Suprapubic skin (tissue), 4 donors: ENCODE measurements at regions not wholly inside any gene's neighbourhood (a gene's known extent, or its start where the extent isn't known, plus 50 kb on each side); places are given as distances from the start of the nearest gene placed in this dataset.
"Not testable (repeated sequence)": the region's sequence is repeated elsewhere in the genome, so short reads cannot be mapped to it uniquely, and the experiment has no call there.

ENCODE experiments used
- DNase-seq, 2 donors: peaks; one replicate each; pipeline ENCODE4 v3.0.0-alpha.2; 2019; ENCODE audit warnings: low spot score in 2 of 2
- H3K27ac ChIP-seq: fragments of 200-600 bp; sonication (generic); one replicate; pipeline ENCODE4 v1.5.1; 2019
- H3K27me3 ChIP-seq: fragments of 200-600 bp; sonication (generic); one replicate; pipeline ENCODE4 v1.5.1; 2019
- H3K36me3 ChIP-seq: fragments of 200-600 bp; sonication (generic); one replicate; pipeline ENCODE4 v1.5.1; 2019
- H3K4me1 ChIP-seq: fragments of 200-600 bp; sonication (generic); one replicate; pipeline ENCODE4 v1.5.1; 2019
- H3K4me3 ChIP-seq: fragments of 200-600 bp; sonication (generic); one replicate; pipeline ENCODE4 v1.5.1; 2019; ENCODE audit warnings: mild to moderate bottlenecking
- H3K9me3 ChIP-seq: fragments of 200-600 bp; sonication (generic); one replicate; pipeline ENCODE4 v1.5.1; 2019
- EP300 ChIP-seq: sonication (generic); formaldehyde crosslinking; IDR thresholded peaks from one replicate; pipeline ENCODE4 v1.6.1; 2017; ENCODE audit warnings: antibody characterized with exemption
- POLR2A ChIP-seq, 2 donors: fragments of 450-650 bp; IDR thresholded peaks; one replicate each; pipeline ENCODE4 v1.6.1; 2017; ENCODE audit warnings: antibody characterized with exemption in 2 of 2, mild to moderate bottlenecking in 2 of 2, moderate library complexity in 2 of 2
- POLR2AphosphoS5 ChIP-seq, 3 donors: sonication (generic); formaldehyde crosslinking; IDR thresholded peaks; one replicate each; pipeline ENCODE4 v1.6.1; 2017; ENCODE audit warnings: antibody characterized with exemption in 3 of 3
- WGBS: methylation state at CpG from one replicate; pipeline ENCODE4 v1.1.5; 2018; 5-methylcytosine and 5-hydroxymethylcytosine counted together
- TF ChIP-seq, protein P1 (sequence below), 2 donors: fragments of 200-600 bp in 1 of 2; fragments of 450-650 bp in 1 of 2; sonication (generic) in 1 of 2; IDR thresholded peaks; one replicate each; pipeline ENCODE4 v1.5.1; 2016 to 2019; ENCODE audit warnings: antibody characterized with exemption in 2 of 2, mild to moderate bottlenecking in 1 of 2, moderate library complexity in 1 of 2

- H3K9me3 ChIP-seq: no peaks in the 10 kb centered on the region
- H3K4me3 ChIP-seq: no peak overlapping the region
- no peaks in the 10 kb centered on the region for H3K27me3 ChIP-seq
- DNase-seq: no peak
- peaks cover 30% of the 10 kb centered on the region for H3K4me1 ChIP-seq
- H3K36me3 ChIP-seq: no peaks in the 10 kb centered on the region
- TF ChIP-seq POLR2AphosphoS5 (IDR thresholded peaks at IDR 0.05) (no peak), POLR2A (IDR thresholded peaks at IDR 0.05) (no peak), EP300 (no peak)
- TF ChIP-seq, protein P1, sequence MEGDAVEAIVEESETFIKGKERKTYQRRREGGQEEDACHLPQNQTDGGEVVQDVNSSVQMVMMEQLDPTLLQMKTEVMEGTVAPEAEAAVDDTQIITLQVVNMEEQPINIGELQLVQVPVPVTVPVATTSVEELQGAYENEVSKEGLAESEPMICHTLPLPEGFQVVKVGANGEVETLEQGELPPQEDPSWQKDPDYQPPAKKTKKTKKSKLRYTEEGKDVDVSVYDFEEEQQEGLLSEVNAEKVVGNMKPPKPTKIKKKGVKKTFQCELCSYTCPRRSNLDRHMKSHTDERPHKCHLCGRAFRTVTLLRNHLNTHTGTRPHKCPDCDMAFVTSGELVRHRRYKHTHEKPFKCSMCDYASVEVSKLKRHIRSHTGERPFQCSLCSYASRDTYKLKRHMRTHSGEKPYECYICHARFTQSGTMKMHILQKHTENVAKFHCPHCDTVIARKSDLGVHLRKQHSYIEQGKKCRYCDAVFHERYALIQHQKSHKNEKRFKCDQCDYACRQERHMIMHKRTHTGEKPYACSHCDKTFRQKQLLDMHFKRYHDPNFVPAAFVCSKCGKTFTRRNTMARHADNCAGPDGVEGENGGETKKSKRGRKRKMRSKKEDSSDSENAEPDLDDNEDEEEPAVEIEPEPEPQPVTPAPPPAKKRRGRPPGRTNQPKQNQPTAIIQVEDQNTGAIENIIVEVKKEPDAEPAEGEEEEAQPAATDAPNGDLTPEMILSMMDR (IDR thresholded peaks at IDR 0.05): no peak
- no peak overlapping the region for H3K27ac ChIP-seq
- WGBS: 20% methylated on average over 2 of the region's 2 CpGs
Observed at GRCh38 chr2:172256886-172257285, 154.2 kb upstream of the DLX2 start.

- no peak for DNase-seq
- H3K36me3 ChIP-seq: no peaks in the 10 kb centered on the region
- H3K27me3 ChIP-seq: no peaks in the 10 kb centered on the region
- WGBS: 78% methylated on average over 4 of the region's 4 CpGs
- no peaks in the 10 kb centered on the region for H3K9me3 ChIP-seq
- no peak overlapping the region for H3K4me3 ChIP-seq
- TF ChIP-seq POLR2A (IDR thresholded peaks at IDR 0.05) (no peak), POLR2AphosphoS5 (IDR thresholded peaks at IDR 0.05) (no peak)
- no peak overlapping the region for H3K27ac ChIP-seq
- H3K4me1 ChIP-seq: peaks cover 20% of the 10 kb centered on the region
Observed at GRCh38 chr2:172259827-172260226, 157.1 kb upstream of the DLX2 start.

DNA sequence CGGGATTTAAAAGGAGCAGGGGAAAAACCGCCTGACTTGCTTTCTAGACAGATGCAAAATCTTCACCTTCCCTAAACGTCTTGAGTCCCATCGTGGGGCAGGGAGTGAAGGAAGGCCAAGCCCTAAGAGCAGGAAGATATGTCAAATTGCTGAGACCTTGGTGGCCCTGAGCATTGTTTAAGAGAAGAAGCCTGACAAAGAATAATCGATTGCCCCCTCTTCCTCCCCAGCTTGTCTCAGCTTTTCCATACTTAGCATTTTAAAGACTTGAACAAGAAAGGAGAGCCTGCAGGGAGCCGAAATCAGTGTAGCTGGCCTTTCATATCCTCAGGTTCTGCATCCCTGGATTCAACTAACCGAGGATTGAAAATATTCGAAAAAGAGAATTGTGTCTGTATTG is 157.6 kb upstream of the DLX2 start:
- Histone ChIP-seq H3K27ac (no peak overlapping the region), H3K4me1 (peaks cover 20% of the 10 kb centered on the region), H3K36me3 (no peaks in the 10 kb centered on the region), H3K4me3 (no peak overlapping the region), H3K9me3 (no peaks in the 10 kb centered on the region), H3K27me3 (no peaks in the 10 kb centered on the region)
- TF ChIP-seq POLR2A (IDR thresholded peaks at IDR 0.05): no peak
- TF ChIP-seq EP300: no peak
- no peak for TF ChIP-seq POLR2AphosphoS5 (IDR thresholded peaks at IDR 0.05)
- TF ChIP-seq, protein P1 (IDR thresholded peaks at IDR 0.05): no peak
- WGBS: 58% methylated on average over 8 of the region's 8 CpGs
- DNase-seq: no peak

GRCh38 chr2:172261292-172261691 is 158.6 kb upstream of the DLX2 start:
- no peaks in the 10 kb centered on the region for H3K36me3 ChIP-seq
- no peaks in the 10 kb centered on the region for H3K27me3 ChIP-seq
- H3K4me1 ChIP-seq: peaks cover 20% of the 10 kb centered on the region
- no peaks in the 10 kb centered on the region for H3K9me3 ChIP-seq
- 34% methylated on average over 1 of the region's 1 CpG for WGBS
- TF ChIP-seq, protein P1 (IDR thresholded peaks at IDR 0.05): no peak
- TF ChIP-seq EP300 (no peak), POLR2A (IDR thresholded peaks at IDR 0.05) (no peak), POLR2AphosphoS5 (IDR thresholded peaks at IDR 0.05) (no peak)
- no peak overlapping the region for H3K4me3 ChIP-seq
- peak overlapping the region; percentile 18 for H3K27ac ChIP-seq
- no peak for DNase-seq

DNA sequence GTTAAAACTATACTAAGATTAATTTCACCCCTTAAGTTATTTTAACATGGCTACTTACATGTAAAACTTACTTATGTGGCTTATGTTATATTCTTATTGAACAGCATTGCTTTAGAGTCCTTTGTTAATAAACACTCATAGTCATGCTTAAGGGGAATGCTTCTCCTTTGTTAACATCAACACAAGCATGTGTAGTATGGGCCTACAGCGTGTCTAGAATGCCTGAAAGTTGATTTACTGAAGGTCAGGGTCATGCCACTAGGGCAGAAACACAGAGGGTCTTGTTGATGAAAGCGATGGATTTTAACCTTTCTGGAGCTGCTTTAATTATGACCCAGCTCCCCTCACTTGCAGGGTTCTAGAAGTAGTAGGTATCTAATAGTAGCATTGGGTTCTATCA is 159.8 kb upstream of the DLX2 start:
- peaks cover 10% of the 10 kb centered on the region for H3K4me1 ChIP-seq
- 89% methylated on average over 2 of the region's 2 CpGs for WGBS
- TF ChIP-seq POLR2A (IDR thresholded peaks at IDR 0.05): no peak
- TF ChIP-seq, protein P1 (IDR thresholded peaks at IDR 0.05): no peak
- no peak for TF ChIP-seq EP300
- TF ChIP-seq POLR2AphosphoS5 (IDR thresholded peaks at IDR 0.05): no peak
- no peaks in the 10 kb centered on the region for H3K27me3 ChIP-seq
- H3K27ac ChIP-seq: no peak overlapping the region
- no peaks in the 10 kb centered on the region for H3K36me3 ChIP-seq
- DNase-seq: no peak
- no peak overlapping the region for H3K4me3 ChIP-seq
- no peaks in the 10 kb centered on the region for H3K9me3 ChIP-seq

DNA sequence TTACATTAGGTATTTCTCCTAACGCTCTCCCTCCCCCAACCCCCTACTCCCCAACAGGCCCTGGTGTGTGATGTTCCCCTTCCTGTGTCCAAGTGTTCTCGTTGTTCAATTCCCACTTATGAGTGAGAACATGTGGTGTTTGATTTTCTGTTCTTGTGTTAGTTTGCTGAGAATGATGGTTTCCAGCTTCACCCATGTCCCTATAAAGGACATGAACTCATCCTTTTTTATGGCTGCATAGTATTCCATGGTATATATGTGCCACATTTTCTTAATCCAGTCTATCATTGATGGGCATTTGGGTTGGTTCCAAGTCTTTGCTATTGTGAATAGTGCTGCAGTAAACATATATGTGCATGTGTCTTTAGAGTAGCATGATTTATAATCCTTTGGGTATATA is 162.1 kb upstream of the DLX2 start:
- H3K9me3 ChIP-seq, H3K36me3 ChIP-seq, DNase-seq, H3K27ac ChIP-seq, H3K27me3 ChIP-seq, H3K4me3 ChIP-seq: not testable (repeated sequence)
- 95% methylated on average over 2 of the region's 2 CpGs for WGBS
- H3K4me1 ChIP-seq: peaks cover 10% of the 10 kb centered on the region

DNA sequence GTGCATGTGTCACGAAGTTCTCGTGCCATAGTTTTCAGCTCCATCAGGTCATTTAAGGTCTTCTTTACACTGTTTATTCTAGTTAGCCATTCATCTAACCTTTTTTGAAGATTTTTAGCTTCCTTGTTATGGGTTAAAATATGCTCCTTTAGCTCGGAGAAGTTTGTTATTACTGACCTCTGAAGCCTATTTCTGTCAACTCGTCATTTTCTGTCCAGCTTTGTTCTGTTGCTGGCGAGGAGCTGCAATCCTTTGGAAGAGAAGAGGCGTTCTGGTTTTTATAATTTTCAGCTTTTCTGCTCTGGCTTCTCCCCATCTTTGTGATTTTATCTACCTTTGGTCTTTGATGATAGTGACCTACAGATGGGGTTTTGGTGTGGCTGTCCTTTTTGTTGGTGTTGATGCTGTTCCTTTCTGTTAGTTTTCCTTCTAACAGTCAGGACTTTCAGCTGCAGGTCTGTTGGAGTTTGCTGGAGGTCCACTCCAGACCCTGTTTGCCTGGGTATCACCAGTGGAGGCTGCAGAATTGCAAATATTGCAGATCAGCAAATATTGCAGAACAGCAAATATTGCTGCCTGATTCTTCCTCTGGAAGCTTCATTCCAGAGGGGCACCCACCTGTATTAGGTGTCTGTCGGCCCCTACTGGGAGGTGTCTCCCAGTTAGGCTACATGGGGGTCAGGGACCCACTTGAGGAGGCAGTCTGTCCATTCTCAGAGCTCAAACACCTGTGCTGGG is 157.7 kb upstream of the ITGA6 start:
- H3K27ac ChIP-seq, H3K9me3 ChIP-seq, H3K4me1 ChIP-seq, H3K4me3 ChIP-seq, H3K27me3 ChIP-seq, DNase-seq, H3K36me3 ChIP-seq: not testable (repeated sequence)
- WGBS: 77% methylated on average over 7 of the region's 7 CpGs
